ENCODE measurements at regions not wholly inside any gene's neighbourhood (a gene's known extent, or its start where the extent isn't known, plus 50 kb on each side); places are given as distances from the start of the nearest gene placed in this dataset.
"Not testable (repeated sequence)": the region's sequence is repeated elsewhere in the genome, so short reads cannot be mapped to it uniquely, and the experiment has no call there.

GRCh38 chr10:22801785-22802184, 87.4 kb upstream of the PIP4K2A start:
- H3K4me3 ChIP-seq (replicated peaks in 1 of 3; ENCODE audit: insufficient read depth in 1 of 3, low read depth in 2 of 3, low read length in 3 of 3), result no peak overlapping the region
- CTCF ChIA-PET (ENCODE audit: low intra/inter-chr PET ratio, low total read pairs), result no interaction called here
- H3K27ac ChIP-seq (ENCODE audit: extremely low read length, insufficient read depth, low read length), result no peak overlapping the region
- peaks cover under 1 to 1% of the 10 kb centered on the region in 2 experiments; a peak in 1 of 5 replicates for H3K27me3 ChIP-seq (ENCODE audit: control insufficient read depth in 1 of 2, insufficient read depth in 2 of 2, low read length in 2 of 2)
- TF ChIP-seq ZNF687 (CRISPR knock-in tag; IDR thresholded peaks at IDR 0.05) (no peak), TSC22D2 (CRISPR knock-in tag; IDR thresholded peaks at IDR 0.05; ENCODE audit: borderline replicate concordance) (no peak), PTBP1 (IDR thresholded peaks at IDR 0.05; ENCODE audit: low read depth, low read length, poor library complexity, severe bottlenecking) (no peak), ZNF264 (CRISPR knock-in tag; IDR thresholded peaks at IDR 0.05) (no peak), CHCHD3 (CRISPR knock-in tag; IDR thresholded peaks at IDR 0.05) (no peak), NFIC (IDR thresholded peaks at IDR 0.05; ENCODE audit: low read length) (no peak), TARDBP (CRISPR knock-in tag; IDR thresholded peaks at IDR 0.05) (no peak), ZNF546 (CRISPR knock-in tag; conservative IDR thresholded peaks at IDR 0.05) (no peak), ZNF17 (CRISPR knock-in tag; IDR thresholded peaks at IDR 0.05) (no peak), EEA1 (CRISPR knock-in tag; IDR thresholded peaks at IDR 0.05; ENCODE audit: borderline replicate concordance) (no peak), ZFX (CRISPR knock-in tag; IDR thresholded peaks at IDR 0.05; ENCODE audit: low read depth) (no peak)
- TF ChIP-seq, protein P1, sequence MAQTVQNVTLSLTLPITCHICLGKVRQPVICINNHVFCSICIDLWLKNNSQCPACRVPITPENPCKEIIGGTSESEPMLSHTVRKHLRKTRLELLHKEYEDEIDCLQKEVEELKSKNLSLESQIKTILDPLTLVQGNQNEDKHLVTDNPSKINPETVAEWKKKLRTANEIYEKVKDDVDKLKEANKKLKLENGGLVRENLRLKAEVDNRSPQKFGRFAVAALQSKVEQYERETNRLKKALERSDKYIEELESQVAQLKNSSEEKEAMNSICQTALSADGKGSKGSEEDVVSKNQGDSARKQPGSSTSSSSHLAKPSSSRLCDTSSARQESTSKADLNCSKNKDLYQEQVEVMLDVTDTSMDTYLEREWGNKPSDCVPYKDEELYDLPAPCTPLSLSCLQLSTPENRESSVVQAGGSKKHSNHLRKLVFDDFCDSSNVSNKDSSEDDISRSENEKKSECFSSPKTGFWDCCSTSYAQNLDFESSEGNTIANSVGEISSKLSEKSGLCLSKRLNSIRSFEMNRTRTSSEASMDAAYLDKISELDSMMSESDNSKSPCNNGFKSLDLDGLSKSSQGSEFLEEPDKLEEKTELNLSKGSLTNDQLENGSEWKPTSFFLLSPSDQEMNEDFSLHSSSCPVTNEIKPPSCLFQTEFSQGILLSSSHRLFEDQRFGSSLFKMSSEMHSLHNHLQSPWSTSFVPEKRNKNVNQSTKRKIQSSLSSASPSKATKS (CRISPR knock-in tag; IDR thresholded peaks at IDR 0.05), result no peak
- H3K36me3 ChIP-seq (replicated peaks in 1 of 2; ENCODE audit: control insufficient read depth in 1 of 2, insufficient read depth in 2 of 2, low read length in 2 of 2), result no peaks in the 10 kb centered on the region
- no peaks in the 10 kb centered on the region for H4K20me1 ChIP-seq (ENCODE audit: insufficient read depth, low read length)
- H3K9ac ChIP-seq (ENCODE audit: insufficient read depth, low read depth, low read length), result no peak overlapping the region
- H3K79me2 ChIP-seq (ENCODE audit: insufficient read depth, low read length), result no peaks in the 10 kb centered on the region
- intact Hi-C loops (cut with micrococcal nuclease; ENCODE audit: unreplicated experiment), result loop anchor here (5.0 kb wide), 1 partner anchor 766 kb away; no protein-coding TSS in a partner anchor
- no peak overlapping the region for H2AFZ ChIP-seq (ENCODE audit: low read length)
- ATAC-seq, result no peak
- H3K4me1 ChIP-seq (ENCODE audit: insufficient read depth, low read length), result no peaks in the 10 kb centered on the region
- FAIRE-seq, result no peak
- H3K4me2 ChIP-seq (ENCODE audit: low read depth, low read length), result no peak overlapping the region
- POLR2A ChIA-PET, result no interaction called here
- no TSS peak for BruUV-seq (replicated peaks)
- WGBS (ENCODE audit: low lambda C conversion rate), result 8% methylated on average over 1 of the region's 1 CpG
- H3K9me3 ChIP-seq (ENCODE audit: low read length), result no peaks in the 10 kb centered on the region
- in situ Hi-C loops (cut with HindIII; ENCODE audit: extremely low pct_ligation_motif_present, low pct_unique_long_range_greater_than_20kb), result no loop called here
- DNase-seq (ENCODE audit: low spot score), result no peak

DNA sequence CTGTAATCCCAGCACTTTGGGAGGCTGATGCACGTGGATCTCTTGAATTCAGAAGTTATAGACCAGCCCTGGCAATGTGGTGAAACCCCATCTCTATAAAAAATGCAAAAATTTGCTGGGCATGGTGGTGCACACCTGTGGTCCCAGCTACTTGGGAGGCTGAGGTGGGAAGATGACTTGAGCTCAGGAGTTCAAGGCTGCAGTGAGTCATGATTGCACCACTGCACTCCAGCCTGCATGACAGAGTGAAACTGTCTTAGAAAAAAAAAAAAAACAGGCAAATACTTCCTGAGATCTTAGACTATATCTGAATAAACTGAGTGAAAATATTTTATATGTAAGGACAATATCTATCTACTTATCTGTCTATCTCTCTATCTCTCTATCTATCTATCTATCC, 83.4 kb upstream of the PIP4K2A start:
- H3K36me3 ChIP-seq (replicated peaks in 1 of 2; ENCODE audit: control insufficient read depth in 1 of 2, insufficient read depth in 2 of 2, low read length in 2 of 2); H3K4me1 ChIP-seq (ENCODE audit: insufficient read depth, low read length); intact Hi-C loops (cut with micrococcal nuclease; ENCODE audit: unreplicated experiment); H2AFZ ChIP-seq (ENCODE audit: low read length); ATAC-seq; H3K9ac ChIP-seq (ENCODE audit: insufficient read depth, low read depth, low read length); H3K9me3 ChIP-seq (ENCODE audit: low read length); FAIRE-seq; H3K4me2 ChIP-seq (ENCODE audit: low read depth, low read length); CTCF ChIA-PET (ENCODE audit: low intra/inter-chr PET ratio, low total read pairs); H3K4me3 ChIP-seq (replicated peaks in 1 of 3; ENCODE audit: insufficient read depth in 1 of 3, low read depth in 2 of 3, low read length in 3 of 3); H3K79me2 ChIP-seq (ENCODE audit: insufficient read depth, low read length); H4K20me1 ChIP-seq (ENCODE audit: insufficient read depth, low read length); in situ Hi-C loops (cut with HindIII; ENCODE audit: extremely low pct_ligation_motif_present, low pct_unique_long_range_greater_than_20kb); BruUV-seq (replicated peaks); H3K27ac ChIP-seq (ENCODE audit: extremely low read length, insufficient read depth, low read length); DNase-seq (ENCODE audit: low spot score); POLR2A ChIA-PET; H3K27me3 ChIP-seq (ENCODE audit: control insufficient read depth in 1 of 2, insufficient read depth in 2 of 2, low read length in 2 of 2): not testable (repeated sequence)
- WGBS (ENCODE audit: low lambda C conversion rate), result 0% methylated on average over 1 of the region's 1 CpG
